22Rv1 (cell line): ENCODE measurements at regions not wholly inside any gene's neighbourhood (a gene's known extent, or its start where the extent isn't known, plus 50 kb on each side); places are given as distances from the start of the nearest gene placed in this dataset.
A peak's percentile ranks its signal among the peaks of the same experiment; 100 is the strongest.

Experiments
- H3K27ac ChIP-seq: fragments of 450-650 bp; 2 replicates; pipeline ENCODE4 v1.5.1; 2017
- ZFX ChIP-seq: fragments of 450-650 bp; IDR thresholded peaks from 2 replicates; pipeline ENCODE4 v1.6.1; 2017; ENCODE audit warnings: antibody characterized with exemption, borderline replicate concordance
- TF ChIP-seq, protein P1 (sequence below): fragments of 450-650 bp; IDR thresholded peaks from 2 replicates; pipeline ENCODE4 v1.5.1; 2017; ENCODE audit warnings: mild to moderate bottlenecking

DNA sequence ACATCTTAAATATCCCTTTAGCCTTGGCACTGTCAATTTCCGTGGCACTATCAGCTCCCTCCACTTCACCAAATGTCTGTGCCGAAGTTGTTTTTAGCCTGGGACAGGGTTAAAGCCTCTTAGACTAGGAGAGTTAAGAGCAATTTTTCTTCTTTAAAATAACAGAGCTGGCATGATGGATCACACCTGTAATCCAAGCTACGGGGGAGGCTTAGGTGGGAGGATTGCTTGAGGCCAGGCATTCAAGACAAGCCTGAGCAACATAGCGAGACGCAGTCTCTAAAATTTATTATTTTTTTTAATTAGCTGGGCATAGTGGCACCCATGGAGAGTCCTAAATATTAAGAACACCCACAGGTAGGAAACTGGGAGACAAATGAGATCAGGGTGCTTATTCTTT is 209.8 kb upstream of the MAGEB18 start:
- no peak for TF ChIP-seq ZFX
- TF ChIP-seq, protein P1, sequence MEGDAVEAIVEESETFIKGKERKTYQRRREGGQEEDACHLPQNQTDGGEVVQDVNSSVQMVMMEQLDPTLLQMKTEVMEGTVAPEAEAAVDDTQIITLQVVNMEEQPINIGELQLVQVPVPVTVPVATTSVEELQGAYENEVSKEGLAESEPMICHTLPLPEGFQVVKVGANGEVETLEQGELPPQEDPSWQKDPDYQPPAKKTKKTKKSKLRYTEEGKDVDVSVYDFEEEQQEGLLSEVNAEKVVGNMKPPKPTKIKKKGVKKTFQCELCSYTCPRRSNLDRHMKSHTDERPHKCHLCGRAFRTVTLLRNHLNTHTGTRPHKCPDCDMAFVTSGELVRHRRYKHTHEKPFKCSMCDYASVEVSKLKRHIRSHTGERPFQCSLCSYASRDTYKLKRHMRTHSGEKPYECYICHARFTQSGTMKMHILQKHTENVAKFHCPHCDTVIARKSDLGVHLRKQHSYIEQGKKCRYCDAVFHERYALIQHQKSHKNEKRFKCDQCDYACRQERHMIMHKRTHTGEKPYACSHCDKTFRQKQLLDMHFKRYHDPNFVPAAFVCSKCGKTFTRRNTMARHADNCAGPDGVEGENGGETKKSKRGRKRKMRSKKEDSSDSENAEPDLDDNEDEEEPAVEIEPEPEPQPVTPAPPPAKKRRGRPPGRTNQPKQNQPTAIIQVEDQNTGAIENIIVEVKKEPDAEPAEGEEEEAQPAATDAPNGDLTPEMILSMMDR, result no peak
- H3K27ac ChIP-seq, result no peak overlapping the region

DNA sequence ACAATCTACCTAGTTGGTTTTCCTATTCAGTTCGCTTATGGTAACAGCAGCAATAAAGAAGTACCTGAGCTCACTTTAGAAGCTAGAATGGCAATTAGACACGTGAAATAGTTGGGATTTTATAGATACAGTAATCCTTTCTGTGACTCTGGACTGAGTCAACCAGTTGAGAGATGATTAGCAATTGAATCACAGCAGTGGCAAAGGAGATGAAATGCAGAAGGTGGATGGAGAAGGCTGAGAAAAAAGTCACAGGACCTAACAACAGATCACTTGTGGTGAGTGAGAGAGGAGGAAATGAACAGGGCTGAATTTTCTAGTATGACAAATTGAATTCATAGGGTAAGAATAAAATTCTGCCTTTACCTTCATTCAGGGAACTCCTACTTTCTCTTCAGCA is 197.1 kb upstream of the MAGEB18 start:
- no peak overlapping the region for H3K27ac ChIP-seq
- TF ChIP-seq ZFX, result no peak
- TF ChIP-seq, protein P1, result no peak

DNA sequence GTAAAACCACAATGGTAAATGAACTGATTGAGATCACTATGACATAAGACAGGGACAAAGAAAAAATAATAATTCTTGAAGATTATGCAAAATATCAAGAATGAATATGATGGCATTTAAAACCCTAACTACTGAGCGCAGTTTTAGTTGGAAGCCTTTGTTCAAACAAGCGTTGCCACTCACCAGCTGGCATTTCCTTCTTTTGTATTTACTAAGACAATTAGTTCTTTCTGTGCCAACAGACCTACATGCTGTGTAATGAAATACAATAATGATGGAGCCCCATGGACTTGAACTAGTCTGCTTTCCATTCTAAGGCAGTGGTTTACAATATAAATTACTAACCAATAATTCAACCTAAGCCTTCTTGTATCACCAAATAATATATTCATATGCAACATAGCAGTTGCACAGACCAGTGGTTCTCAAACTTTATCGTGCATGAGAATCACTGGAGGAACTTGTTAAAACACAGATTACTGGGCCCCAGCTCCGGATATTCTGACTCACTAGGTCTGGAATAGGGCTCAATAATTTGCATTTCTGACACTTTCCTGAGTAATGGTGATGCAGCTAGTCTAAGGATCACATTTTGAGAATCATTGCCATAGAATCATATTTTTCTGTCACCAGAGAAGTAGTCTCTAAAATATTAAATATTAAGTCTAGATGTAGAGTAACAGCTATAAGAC is 196.4 kb upstream of the MAGEB18 start:
- TF ChIP-seq ZFX, result no peak
- TF ChIP-seq, protein P1, result no peak
- no peak overlapping the region for H3K27ac ChIP-seq

DNA sequence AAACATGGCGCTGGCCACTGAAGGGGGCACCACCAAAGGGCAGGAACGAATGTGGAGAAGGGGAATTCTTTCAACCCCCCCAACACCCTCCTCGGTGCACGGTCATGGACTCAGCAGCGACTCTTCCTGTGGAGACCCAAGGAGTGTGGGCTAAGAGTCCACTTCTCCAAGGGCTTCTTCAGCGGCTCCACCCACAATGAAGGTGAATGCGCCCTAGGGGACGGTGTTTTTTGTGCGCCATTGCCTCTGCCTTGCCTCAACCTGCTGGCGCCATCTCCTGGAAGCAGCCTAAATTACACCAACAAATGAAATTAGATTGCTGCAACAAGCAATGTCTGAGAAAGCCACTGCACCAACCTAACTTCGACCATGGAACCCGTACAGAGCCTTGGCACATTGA is 169.2 kb upstream of the MAGEB18 start:
- H3K27ac ChIP-seq, result no peak overlapping the region
- TF ChIP-seq, protein P1, result peak; percentile 68
- TF ChIP-seq ZFX, result no peak

DNA sequence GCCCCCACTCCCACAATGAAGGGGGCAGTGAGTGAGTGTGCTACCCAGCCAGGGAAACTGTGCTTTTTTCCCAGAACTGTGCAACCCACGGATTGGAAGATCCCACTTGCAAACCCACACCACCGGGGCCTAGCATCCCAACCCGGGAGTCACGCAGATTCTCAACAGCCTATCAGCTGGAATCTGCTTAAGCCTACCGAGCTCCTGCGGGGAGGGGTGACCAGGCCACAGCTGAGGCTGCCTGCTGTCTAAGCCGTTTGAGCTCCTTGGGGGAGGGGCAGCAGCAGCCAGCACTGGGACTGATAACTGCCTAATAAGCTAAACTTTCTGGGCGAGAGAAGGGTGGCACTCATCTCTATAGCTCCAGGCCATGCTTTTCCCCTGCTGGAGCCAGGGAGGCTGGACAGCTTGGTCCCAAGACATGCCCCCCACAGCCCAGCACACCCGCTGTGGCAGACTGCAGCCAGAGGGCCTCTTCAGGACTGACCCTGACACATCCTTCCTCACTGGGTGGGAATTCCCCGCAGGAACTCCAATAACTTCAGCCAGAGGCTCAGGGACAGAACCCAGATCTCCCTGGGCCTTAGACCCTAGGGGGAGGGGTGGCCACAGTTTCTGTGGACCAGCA is 161.3 kb upstream of the MAGEB18 start:
- no peak overlapping the region for H3K27ac ChIP-seq
- TF ChIP-seq, protein P1, result no peak
- TF ChIP-seq ZFX, result no peak

DNA sequence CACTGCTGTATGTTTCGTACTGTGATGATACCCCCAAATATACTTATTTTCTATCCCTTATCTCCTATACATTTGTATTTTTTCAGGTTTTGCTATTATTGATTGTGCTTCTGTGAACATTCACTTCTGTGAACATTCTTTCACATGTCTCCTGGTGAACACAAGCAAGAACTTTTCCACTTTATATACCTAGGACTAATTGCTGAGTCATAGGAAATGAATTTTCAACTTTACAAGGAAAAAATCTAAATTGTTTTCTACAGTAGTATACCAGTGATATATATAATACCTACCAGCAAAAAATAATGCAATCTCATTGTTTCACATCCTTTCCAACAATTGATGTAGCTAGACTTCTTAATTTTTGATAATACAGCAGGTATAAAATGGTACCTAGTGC is 139.5 kb upstream of the MAGEB18 start:
- TF ChIP-seq ZFX, result no peak
- TF ChIP-seq, protein P1, result no peak
- H3K27ac ChIP-seq, result no peak overlapping the region

DNA sequence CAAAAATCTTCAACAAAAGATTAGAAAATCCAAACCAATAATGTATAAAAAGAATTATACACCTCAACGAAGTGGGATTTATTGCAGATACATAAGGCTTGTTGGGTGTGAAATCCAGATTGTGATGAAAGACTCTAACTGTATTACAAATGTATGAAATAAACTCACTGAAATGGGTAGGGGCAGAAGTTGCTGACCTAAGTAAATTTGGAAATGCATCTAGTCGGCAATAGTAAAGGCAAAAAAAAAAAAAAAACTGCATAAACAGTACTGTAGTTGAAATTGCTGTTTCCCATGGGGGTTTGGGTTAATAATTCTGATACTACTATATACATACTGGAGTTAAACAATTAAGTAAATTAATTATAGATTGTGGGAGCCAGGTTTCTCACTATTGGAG is 130.7 kb upstream of the MAGEB18 start:
- TF ChIP-seq, protein P1, result no peak
- no peak for TF ChIP-seq ZFX
- H3K27ac ChIP-seq, result no peak overlapping the region
